Glomerular visceral epithelial cell (primary cell): ENCODE measurements at regions not wholly inside any gene's neighbourhood (a gene's known extent, or its start where the extent isn't known, plus 50 kb on each side); places are given as distances from the start of the nearest gene placed in this dataset.

ENCODE experiments used
- DNase-seq: peaks from one replicate; pipeline ENCODE4 v3.0.0-alpha.2; 2016; ENCODE audit errors: extremely low spot score

DNA sequence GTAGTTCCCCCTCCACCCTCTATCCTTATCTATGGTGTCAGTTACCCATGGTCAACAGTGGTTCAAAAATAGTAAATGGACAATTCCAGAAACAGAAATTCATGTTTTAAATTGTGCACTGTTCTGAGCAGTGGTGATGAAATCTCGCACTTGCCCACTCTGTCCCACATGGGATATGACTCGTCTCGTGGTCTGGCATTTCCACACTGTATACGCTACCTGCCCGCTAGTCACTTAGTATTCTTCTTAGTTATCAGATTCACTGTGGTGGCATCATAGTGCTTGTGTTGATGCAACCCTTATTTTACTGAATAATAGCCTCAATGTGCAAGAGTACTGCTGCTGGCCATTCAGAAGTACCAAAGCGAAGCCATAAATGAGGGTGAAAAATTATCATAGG, 507.0 kb downstream of the SNAPC1 start:
- DNase-seq: no peak

DNA sequence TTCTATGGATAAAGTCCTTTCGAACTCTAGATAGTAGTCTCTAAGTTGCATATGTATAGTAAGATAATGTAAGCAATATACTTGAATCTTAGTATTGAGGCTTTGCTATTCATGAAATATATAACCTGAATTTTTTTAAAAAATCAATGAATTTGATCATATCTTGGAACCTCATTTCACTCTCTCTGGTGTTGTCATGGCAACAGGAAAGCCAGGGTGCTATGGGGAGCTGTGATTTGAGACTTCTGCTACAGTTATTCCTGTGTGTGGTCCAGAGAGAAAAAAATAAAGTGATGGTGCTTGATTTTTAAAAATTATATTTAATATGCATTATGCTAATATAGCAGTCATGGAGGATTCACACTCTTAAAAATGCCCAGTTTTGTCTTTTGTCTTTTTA, 508.0 kb downstream of the SNAPC1 start:
- no peak for DNase-seq

DNA sequence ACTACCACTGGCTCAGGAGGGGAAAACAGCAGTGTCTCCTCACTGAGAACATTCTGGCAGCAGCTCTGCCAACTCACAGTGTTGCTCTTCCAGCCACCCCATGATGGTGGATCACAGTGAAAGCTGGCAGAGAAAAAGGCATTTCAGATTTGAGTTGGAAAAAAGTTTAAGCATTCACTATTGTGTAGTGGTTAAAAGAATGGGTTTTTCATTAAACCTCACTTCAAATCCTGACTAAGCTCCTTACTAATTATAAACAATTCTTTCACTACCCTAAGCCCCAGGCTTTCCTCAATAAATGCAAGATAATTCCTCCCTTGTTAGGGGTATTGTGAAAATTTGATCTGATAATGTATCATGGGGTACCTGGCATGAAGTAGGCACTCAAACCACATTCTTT, 518.1 kb downstream of the SNAPC1 start:
- no peak for DNase-seq

DNA sequence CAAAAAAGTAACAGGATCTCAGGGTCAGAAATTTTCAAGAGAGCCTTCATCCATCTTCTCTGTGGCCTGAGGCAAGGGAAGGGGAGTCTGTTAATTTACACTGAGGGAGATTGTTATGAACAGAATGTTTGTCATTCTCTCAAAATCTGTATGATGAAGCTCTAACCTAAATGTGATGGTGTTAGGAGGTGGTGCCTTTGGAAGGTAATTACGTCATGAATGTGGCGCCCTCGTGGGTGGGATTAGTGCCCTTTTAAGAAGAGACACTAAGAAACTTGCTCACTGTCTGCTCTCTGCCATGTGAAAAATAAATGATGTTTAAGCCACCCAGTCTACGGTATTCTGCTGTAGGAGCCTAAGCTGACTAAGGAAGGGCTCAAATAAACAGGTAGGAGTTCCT, 521.6 kb downstream of the SNAPC1 start:
- no peak for DNase-seq

DNA sequence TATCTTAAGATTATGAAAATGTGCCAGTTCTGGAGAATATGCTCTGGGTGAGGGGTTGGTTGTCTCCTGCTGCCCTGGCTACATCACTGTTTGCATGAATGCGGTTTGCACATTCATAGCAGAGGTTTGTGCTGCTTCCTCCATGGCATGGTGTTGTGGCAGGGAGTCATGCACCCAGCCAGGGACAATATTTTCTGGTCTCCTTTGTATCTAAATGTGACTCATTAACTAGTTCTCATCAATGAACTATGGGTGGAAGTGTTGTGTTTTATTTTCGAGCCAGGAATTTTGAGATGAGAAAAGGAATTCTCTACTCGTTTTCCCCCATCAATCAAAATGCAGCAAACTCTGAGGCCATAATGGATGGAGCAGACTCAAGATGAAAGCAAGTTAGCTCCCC, 527.3 kb downstream of the SNAPC1 start:
- DNase-seq: no peak

DNA sequence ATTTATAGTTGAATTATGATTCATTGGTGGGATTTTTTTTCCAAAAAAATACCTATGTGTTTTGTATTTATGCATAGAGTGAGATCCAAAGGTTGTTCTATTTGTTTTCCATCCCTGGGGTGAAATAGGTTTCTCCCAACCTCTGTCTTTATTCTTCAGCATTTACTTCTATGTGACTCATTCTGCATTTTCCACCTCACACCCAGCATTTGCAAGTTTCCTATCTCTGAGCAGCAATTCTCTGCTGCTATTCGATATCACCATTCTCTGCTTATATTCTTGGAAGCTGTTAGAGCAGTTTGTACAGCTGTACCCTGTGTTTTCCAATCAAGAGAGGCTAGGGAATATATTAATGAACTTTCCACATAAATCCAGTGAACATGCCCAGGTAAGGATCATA, 538.9 kb downstream of the SNAPC1 start:
- DNase-seq: no peak

DNA sequence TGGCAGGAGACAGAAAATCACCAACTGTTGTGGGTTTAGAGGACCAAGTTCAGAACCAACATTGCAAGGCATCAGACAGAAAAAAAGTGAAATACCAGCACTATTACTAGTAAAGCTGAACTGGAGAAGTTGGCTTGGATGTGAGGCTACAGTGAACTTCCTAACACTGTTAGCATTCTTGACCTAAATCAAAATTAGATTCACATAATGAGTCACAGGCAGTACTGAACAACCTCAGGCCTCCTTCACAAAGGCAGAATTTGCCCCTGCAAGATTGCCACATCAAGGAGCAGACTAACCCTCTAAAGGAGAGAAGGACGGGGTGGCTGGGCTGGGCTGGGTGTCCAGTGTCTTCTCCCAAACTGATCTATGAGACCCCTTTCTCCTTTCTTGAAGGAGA, 539.7 kb downstream of the SNAPC1 start:
- DNase-seq: no peak

DNA sequence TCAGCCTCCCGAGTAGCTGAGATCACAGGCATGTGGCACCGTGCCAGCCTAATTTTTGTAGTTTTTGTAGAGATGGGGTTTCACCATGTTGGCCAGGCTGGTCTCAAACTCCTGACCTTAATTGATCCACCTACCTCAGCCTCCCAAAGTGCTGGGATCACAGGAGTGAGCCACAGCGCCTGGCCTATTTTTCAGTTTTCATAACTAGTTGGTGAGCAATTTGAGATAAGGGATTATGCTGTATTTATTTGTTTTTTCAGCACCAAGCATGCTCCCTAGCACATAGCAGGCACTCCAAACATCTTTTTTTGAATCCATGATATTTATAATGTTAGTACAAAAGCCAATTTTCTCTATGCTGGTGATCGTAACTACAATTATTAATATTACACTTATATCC, 541.2 kb downstream of the SNAPC1 start:
- DNase-seq: no peak

DNA sequence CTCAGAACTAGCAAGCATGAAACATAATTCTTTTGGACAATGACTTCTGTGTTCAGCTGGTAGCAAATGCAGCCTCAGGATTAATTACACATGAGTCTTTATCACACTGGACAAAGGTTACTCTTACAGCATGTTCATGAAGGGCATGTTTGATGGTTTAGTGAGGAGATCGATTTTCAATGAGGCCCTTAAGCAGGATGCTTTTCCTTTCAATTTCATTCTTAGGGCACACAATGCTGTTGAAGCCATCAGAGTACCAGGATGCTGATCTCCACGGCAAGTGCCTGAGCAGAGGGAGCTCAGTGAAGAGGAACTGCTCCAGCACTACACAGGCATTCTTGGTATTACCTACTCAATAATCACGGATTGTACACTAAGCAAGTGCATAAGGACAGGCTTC, 542.0 kb downstream of the SNAPC1 start:
- DNase-seq: no peak

DNA sequence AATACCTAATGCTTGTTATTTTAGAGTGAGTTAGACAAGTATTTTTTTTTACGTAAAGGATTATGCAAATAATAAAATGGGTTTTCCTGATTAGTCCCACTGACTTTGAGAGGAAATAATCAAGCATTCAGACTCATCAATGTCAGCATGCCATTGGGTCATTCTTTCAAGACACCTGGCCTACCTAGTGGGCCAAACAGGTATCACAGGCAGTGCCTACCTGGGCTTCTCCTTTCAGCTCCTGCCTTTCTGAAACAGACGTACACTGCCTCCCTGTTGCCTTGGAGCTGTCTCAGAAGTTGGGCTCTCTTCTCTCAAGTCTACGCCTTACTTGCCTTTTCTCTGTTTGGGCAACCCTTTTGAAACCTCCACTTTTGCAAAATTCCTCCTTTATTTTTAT, 545.6 kb downstream of the SNAPC1 start:
- DNase-seq: no peak

DNA sequence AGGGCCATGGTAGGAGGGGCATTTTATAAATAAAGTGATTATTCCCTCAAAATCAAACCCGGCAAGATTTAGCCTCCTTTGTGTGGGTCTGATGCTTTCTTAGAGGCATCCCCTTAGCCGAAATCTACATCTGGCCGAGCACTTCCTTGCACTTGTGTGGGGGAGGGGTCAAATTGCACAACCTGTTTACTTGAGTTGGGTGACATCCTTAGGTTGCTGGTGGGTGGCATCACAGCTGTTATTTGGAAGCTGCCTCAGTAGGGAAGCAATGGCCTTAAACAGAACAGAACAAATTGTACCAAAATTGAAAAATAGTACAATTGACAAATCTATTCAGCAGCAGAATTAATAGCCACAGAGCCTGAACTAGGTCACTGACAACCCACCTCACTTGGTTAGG, 546.1 kb downstream of the SNAPC1 start:
- DNase-seq: no peak

DNA sequence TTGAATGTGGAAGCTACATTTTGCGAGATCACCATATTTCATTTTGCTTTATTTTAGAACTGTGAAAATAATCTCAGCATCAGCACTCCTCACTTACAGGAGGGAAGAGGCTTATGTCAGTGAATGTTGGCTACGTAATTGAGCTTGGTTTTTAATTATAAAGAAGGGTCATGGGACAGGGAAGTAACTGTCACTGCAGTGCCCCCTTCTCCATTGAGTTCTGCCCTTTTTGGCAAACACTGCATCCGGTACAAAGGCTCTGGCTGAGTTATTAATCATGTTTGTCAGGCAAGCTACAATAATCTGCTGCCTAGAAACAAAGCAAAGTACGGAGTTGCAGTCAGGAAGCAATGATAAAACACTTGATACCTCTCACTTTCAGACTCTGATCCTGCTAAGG, 546.7 kb downstream of the SNAPC1 start:
- DNase-seq: no peak

DNA sequence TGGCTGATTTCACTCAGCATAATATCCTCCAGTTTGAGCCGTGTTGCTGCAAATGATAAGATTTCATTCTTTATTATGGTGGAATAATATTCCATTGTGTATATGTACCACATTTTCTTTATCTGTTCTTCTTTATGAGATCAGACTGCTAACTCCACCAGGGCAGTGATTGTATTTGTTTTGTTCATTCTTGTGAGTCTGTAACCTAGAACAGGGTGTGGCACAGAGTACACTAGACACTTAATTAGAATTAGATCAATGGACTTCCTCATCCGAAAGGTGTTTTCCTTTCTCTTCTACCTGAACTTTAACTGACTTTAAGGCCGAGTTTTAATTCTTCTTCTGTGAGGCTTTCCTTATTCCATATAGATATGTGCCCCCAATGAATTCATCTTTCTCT, 551.0 kb downstream of the SNAPC1 start:
- DNase-seq: no peak

DNA sequence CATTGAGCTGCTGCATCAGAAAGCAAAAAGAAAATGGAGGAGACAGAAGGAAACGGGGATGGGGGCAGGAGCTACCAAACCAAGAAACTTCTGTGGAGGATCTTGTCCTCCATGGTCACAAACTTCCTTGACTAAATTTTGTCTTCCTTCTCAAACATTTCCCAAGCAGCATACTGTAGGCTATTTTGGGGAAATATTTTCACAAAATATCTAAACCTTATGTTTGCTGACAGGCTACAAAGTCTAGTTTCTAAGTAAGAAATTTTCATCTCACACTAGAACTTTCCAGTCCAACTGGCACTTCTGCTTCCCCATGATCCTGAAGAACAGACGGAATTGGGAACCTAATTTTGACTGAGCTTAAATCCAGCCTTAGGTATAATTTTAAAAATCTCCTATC, 552.0 kb downstream of the SNAPC1 start:
- DNase-seq: no peak

DNA sequence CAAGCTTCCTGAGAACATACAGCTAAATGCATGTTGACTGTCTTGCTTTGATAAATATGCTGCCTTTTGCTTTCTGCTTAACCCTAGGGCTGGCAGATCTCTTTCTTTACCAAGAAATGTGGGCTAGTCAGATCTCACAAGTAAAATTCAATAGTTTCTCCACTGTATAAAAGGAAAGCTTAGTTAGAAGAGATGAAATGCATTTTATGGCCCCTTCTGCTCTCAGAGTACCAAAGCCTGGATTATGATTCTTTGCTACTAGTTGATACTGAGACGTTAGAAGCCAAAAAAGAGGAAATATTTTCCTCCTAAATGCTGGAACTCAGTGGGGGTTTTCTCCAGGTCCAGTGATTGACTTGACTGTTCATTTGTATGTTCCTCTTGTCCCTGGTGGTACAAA, 552.7 kb downstream of the SNAPC1 start:
- DNase-seq: no peak

DNA sequence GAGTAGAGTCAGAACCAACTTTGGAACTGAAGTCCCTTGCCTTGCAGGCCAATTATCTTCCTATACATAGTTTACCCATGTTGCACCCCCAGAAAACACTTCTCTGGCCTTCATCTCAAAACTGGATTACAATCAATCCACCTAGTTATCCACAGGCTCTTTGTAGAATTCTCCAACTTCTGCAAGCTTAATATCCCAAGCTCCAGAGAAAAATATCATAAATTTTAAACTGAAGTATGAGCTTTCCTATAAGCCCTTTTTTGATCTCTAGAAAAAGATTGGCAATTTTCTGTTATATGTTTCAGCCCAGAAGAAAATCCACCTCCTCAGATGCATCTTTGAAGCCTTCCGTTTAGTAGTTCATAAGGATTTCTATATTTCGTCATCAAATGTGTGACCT, 553.4 kb downstream of the SNAPC1 start:
- no peak for DNase-seq

DNA sequence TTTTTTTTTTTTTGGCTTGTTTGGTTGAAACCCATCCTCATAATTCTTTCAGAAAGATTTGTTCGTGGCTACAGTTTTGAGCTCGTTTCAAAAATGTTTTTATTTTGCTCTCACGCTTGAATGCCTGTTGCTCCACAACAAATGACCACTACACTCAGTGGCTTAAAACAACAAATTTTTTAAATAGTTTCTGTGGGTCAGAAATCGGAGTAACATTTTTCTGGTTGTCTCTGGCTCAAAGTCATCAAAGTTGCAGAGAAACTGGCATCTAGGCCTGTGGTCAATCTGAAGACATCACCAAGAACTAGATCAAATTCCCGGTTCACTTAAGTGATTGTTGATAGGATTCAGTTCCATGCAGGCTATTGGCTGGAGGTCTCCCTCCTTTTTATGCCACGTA, 560.0 kb downstream of the SNAPC1 start:
- no peak for DNase-seq

DNA sequence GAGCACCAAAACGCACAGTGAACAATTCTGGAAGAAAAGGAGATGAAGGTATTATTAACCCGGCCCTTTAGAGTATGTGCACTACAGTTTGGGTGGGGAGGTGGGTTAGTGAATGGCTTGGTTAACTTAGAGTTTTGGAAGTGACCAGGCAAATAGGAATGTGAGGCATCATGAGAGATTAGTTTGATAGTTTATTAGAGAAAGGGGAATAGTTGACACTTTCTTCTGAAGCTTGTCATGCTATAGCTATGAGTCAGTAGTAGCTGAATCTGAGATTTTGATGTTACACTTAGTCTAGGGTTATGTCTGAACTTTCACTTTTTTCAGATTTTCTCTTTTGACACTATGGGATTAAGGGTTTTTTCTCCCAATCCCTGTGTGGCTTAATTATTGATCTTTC, 567.2 kb downstream of the SNAPC1 start:
- no peak for DNase-seq

DNA sequence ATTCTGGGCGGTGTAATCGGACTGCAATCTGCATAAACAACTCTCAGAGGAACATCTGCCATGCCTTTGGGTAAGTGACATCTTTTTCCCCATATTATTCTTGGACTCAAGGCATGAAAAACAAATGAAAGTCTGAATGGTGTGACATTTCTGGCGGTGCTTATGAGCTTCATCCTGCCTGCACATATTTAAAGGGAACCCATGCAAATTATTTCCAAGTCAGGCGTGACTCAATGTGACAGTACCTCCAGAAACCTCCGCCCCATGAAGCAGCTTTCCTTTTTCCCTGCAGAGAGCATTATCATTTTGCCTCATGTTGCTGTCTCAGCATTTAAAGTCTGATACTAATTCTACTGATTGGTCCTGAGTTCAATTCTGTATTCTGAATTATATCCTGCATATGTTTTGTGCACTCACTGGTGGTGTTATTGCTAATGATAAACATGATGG, 585.4 kb downstream of the SNAPC1 start:
- DNase-seq: no peak

DNA sequence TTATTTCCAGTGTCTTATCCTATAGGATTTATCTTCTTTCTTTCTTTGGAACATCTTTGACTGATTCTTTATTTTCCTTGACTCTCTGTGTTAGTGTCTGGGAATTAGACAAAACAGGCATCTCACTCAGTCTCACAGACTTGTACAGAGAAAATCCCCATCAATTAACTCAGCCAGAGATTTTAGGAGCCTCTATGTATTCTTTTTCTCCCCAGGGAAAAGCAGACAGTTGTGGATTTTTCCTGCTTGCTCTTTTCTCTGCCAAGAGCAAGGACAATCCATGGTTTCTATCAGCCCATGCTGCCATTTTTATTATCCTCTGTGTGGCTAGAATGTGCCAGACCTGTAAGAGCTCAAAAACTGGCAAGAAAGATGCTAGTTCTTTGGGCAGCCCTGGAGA, 595.1 kb downstream of the SNAPC1 start:
- DNase-seq: no peak

DNA sequence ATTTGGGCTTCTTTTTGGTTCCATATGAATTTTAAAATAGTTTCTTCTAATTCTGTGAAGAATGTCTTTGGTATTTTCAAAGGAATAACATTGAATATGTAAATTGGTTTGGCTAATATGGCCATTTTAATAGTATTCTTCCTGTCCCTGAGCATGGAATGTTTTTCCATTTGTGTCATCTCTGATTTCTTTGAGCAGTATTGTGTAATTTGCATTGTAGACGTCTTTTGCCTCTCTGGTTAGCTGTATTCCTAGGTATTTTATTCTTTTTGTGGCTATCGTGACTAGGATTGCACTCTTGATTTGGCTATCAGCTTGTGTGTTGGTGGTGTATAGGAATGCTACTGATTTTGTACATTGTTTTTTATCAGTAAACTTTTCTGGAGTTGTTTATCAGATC, 601.9 kb downstream of the SNAPC1 start:
- DNase-seq: no peak

DNA sequence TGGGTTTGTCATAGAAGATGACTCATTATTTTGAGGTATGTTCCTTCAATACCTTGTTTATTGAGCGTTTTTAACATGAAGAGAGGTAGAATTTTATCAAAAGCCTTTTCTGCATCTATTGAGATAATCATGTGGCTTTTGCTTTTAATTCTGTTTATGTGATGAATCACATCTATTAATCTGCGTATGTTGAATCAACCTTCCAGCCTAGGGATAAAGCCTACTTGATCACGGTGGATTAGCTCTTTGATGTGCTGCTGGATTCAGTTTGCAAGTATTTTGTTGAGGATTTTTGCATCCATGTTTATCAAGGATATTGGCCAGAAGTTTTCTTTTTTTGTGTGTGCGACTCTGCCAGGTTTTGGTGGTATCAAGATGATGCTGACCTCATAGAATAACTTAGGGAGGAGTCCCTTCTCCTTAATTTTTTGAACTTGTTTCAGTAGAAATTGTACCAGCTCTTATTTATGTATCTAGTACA, 602.6 kb downstream of the SNAPC1 start:
- no peak for DNase-seq

DNA sequence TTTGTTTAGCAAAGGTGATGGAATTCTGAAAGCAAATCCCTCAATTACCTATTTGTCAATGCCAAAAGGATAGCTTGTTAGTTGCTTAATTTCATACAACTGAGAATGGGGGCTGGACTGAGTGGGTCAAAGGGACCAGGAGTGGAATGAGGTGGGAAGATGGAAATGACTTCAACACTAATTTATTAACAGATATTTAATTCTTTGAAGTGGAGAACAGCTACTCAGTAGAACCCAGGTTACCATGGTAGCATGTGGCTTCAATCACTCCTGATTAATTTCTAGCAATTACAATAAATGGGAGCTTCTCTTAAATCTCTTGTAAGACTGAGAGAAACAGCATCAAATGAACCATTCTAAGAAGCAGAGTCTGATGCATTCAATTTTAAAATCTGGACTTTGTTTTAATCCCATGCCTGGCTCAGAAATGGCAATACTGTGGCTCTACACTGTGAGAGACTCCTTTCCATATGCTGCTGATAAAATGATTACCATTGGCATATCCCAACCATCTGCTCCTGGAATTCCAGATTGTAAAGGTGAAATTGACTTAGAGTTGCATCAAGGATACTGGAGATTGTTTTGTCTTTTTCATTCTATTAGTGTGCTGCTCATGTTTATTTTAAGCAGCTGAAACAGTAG, 607.8 kb downstream of the SNAPC1 start:
- no peak for DNase-seq

DNA sequence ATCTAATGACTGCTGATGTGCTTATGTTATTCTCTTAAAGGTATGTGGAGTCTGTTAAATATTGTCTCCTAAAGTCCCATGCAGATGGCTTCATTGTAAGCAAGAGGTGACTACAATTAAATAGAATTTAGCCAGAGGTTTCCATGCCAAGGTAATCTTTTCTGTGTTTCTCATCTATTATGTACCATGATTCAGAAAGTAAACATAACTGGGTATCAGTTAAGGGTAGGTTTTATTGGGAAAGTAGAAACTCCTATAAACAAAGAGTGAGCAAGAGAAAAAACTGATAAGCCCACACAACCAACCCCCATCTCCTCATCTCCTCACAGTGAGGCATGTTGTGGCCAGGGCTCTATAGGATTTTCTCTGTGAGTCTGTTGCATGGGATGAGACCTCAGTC, 611.7 kb downstream of the SNAPC1 start:
- DNase-seq: no peak
